HG03378 (cell line): ENCODE measurements at regions not wholly inside any gene's neighbourhood (a gene's known extent, or its start where the extent isn't known, plus 50 kb on each side); places are given as distances from the start of the nearest gene placed in this dataset.
"Not testable (repeated sequence)": the region's sequence is repeated elsewhere in the genome, so short reads cannot be mapped to it uniquely, and the experiment has no call there.

Source experiments
- ATAC-seq: cut with Tn5 transposase; IDR thresholded peaks from one replicate; pipeline ENCODE4 v1.9.1; 2021; ENCODE audit warnings: mild to moderate bottlenecking, moderate library complexity; ENCODE audit not compliant: unreplicated experiment

- not testable (repeated sequence) for ATAC-seq
Measured at GRCh38 chr4:142897518-142897917, 51.4 kb upstream of the INPP4B start.

DNA sequence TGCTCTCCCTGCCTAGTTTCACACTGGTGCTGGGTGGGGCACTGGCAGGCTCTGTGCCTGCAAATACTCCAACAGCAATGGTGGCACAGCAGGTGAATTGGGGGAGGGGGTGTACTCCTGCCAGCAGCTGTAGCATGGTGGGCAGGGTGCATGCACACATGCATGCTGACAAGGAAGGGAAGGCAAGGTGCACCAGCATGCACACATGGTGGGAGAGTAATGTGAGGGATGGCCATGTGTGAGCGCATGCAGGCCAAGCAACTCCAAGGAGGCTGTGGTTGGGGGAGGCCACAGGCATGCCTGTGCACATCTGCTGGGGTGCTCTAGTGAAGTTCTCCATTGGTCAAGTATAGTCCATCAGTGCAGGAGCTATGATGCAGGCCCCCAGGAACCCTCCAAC lies 54.5 kb upstream of the INPP4B start:
- no peak for ATAC-seq

- ATAC-seq, result no peak
Measured at GRCh38 chr4:142901166-142901662, 55.1 kb upstream of the INPP4B start.

DNA sequence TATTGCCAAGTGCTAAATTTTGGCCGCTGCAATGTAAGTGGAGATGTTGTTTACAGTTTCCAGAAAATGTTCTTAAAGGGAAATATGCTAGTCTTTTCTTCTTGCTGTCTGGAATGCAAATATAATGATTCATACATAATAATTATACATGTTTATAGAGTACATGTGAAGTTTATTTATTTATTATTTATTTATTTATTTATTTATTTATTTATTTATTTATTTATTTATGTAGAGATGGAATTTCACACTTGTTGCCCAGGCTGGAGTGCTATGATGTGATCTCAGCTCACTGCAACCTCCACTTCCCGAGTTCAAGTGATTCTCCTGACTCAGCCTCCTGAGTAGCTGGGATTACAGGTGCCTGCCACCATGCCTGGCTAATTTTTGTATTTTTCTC lies 57.5 kb upstream of the INPP4B start:
- ATAC-seq, result not testable (repeated sequence)

DNA sequence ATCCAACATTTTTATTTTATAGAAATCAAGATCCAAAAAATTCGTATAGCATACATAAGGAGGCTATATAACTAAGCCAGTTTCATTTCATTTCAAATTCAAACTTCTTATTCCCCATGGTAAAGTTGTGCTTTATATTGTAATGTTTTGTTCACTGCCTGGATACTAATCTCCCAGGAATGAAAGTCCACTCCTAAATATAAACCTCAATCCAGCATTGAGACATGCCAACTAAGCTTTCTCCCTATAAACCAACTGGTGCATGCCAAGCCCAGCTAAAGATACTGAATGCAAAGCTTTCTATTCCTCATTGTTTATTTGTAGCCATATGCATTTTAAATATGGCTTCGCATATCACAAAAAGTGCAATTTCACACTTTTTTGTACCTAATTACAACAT lies 63.8 kb upstream of the INPP4B start:
- ATAC-seq, result no peak

- ATAC-seq, result no peak
Measured at GRCh38 chr4:142913034-142913433, 66.9 kb upstream of the INPP4B start.

- ATAC-seq, result no peak
Measured at GRCh38 chr4:142913461-142914030, 67.4 kb upstream of the INPP4B start.

GRCh38 chr4:142917678-142918077 lies 71.6 kb upstream of the INPP4B start:
- no peak for ATAC-seq

- no peak for ATAC-seq
Measured at GRCh38 chr4:142922720-142923119, 76.6 kb upstream of the INPP4B start.

DNA sequence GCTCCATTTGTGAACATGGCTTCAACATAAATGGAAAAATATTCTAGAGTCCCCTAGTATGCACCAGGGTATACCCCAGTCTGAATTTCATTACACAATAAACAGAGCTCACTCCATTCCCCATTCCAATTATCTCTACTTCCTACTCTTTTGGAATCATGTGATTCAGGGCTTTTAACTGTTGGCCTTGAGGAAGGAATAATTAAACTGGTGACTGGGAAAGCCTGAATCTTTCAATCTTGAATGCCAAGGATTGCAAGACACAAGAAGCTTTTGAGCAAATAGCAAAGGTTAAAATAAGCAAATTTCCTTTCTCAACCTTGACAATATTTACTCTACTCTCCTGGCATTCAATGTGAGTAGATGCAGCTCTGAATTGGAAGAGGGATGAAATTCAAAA lies 77.5 kb upstream of the INPP4B start:
- no peak for ATAC-seq

GRCh38 chr4:142925161-142925560 lies 79.1 kb upstream of the INPP4B start:
- no peak for ATAC-seq

GRCh38 chr4:142927721-142928120 lies 81.6 kb upstream of the INPP4B start:
- no peak for ATAC-seq

DNA sequence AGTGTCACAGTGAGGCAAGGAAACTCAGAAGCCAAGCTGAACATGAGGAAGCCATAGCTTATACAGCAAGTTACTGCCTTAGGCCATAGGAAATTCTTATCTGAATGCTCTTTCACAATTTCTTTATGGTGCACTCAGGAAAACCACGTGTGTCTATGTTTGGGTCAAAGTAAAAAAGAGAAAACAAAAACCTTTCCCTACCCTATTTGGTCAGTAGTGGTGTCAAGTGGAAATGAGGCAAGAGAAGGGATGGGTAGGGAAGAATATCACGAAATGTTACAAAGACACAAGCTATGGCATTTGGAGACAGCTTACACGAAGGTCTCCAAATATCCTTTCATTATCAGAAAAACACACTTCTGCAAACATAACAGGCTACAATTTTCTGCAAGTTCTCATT lies 83.4 kb upstream of the INPP4B start:
- ATAC-seq, result no peak

GRCh38 chr4:142933207-142933606 lies 87.1 kb upstream of the INPP4B start:
- no peak for ATAC-seq

DNA sequence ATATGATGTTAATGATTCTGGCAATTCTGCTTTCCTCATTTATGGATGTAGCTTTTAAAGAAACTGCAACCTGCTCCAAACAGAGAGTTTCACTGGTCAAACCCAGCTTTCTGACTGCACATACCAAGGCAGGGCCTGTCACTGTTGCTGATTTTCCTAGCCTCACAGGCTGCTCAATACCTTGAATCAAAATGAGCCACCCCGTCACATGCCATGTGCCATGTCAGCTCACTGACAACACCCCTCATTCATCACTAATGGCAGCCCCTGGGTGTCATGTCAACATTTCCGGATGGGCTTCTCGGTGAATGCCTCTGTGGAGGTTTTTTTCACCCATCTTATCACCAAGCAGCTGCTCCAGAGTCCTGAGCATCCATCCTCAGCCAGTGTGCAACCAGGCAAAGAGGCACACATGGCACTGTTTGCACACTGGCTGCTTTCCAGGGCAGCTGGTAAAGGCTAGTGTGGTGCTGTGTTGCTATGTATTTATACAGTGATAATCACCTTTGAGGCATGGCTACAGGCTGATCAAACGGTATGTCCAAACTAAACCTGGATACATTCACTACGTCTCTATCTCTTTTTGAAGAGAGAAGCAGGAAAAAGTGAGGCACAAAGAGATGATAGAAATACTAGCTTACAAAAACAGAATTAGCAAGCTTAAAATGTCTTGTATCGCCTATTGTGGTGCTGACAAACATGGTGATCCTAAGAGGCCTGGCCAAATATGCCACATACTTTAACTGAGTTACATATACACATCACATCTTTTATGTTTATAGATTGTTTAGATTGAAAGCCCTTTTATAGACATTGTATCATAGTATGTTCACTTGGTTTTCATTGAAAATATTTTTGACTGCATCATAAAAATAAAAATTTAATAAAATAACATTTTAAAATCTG lies 94.6 kb upstream of the INPP4B start:
- ATAC-seq, result no peak

DNA sequence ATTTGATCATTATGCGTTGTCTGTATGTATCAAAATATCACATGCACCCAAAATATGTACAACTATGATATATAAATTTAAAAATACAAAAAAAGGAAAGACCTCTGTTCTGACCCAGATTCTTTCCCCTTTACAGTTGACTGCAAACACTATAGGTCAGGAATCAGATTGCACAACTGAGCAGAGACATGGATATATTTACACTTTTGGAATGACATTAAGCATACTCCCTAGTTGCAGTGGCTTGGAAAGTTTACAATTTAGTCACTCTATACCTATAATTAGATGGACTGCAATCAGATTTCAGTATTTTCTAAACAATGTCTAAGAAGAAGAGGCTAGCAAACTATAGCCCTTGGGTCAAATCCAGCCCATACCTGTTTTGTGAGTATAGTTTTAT lies 98.5 kb upstream of the INPP4B start:
- no peak for ATAC-seq

DNA sequence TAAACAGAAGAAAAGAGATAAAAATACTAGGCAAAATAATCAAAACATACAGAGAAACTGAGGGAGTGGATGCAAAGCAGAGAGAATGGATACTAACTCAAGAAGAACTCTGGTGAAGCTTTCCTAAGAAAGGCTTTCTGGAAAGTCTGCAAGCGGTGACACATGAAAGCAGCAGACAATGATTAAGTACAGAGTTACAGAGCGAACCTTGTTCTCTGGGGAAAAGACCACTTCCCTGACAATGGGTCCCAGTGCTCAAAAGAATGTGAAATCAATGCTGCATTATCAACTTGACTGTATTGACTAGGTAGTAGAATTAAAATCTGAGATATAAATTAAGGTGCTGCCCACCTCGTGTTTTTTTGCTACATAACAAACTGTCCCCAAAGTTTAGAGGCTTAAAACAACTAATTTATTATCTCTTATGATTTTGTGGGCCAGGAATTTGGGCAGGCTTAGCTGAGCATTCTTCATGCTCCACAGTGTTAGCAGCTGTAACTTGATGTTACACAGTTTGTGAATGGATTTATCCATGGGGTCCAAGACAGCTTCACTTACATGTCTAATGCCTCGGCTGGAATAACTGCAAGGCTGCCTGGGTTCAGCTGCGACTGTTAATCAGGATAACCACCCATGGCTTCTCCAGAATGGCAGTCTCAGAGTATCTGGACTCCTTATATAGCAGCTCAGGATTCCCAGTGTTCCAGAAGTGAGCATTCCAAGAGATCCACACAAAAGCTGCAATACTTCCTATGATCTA lies 106.9 kb upstream of the INPP4B start:
- ATAC-seq, result no peak

DNA sequence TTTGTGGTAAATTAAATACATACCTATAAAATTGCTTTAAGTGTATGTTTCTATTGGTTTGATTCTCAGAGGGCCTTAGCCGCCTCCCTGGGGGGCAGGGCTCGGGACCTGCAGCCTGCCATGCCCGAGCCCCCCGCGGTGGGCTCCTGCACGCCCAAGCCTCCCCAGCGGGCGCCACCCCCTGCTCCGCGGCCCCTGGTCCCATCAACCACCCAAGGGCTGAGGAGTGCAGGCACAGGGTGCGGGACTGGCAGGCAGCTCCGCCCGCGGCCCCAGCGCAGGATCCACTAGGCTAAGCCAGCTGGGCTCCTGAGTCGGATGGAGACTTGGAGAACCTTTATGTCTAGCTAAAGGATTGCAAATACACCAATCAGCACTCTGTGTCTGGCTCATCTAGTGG lies 108.3 kb upstream of the INPP4B start:
- ATAC-seq, result no peak

GRCh38 chr4:142955501-142955900 lies 109.4 kb upstream of the INPP4B start:
- no peak for ATAC-seq

DNA sequence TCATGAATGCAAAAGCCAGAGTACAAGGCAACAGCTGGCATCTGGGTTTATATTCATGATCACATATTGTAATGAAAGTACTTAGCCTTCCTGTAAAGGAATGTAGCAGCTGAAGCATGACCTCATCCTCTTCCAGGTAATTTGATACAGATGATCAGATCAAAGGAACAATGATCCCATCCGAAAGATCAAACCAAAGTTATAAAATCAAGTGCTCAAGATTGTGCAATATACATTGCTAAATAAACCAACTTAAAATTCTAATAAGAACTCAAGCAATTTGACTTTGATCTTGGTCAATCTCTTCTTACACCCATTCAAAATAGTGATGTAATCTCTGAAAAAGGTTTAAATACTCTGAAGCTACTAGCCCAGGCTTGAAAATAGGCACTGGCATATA lies 113.1 kb upstream of the INPP4B start:
- no peak for ATAC-seq

GRCh38 chr4:142960126-142960525 lies 114.0 kb upstream of the INPP4B start:
- no peak for ATAC-seq
